GM21528 (cell line): ENCODE measurements at regions not wholly inside any gene's neighbourhood (a gene's known extent, or its start where the extent isn't known, plus 50 kb on each side); places are given as distances from the start of the nearest gene placed in this dataset.

Experiments used
- ATAC-seq: cut with Tn5 transposase; IDR thresholded peaks from one replicate; pipeline ENCODE4 v1.9.1; 2021; ENCODE audit warnings: mild to moderate bottlenecking, moderate library complexity; ENCODE audit not compliant: unreplicated experiment, low FRiP score

DNA sequence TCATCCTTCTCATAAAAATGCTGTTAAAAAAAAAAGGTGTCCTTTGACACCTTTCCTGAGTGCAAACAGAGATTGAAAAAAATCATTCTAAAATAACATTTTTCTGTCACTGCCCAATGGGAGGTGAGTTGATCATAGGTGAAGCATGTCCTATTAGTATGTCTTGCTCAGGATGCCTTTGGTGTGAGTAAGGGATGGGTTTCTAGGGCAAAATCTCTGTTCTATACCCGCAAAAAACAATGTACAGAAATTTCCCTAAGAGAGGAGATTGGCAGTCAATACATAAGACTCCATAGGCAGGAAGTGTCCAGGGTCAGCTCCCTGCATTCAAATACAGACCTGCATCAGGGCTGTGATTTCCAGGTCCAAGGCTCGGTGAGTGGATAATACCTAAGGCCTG is 195.2 kb downstream of the DAD1 start:
- ATAC-seq, result no peak

DNA sequence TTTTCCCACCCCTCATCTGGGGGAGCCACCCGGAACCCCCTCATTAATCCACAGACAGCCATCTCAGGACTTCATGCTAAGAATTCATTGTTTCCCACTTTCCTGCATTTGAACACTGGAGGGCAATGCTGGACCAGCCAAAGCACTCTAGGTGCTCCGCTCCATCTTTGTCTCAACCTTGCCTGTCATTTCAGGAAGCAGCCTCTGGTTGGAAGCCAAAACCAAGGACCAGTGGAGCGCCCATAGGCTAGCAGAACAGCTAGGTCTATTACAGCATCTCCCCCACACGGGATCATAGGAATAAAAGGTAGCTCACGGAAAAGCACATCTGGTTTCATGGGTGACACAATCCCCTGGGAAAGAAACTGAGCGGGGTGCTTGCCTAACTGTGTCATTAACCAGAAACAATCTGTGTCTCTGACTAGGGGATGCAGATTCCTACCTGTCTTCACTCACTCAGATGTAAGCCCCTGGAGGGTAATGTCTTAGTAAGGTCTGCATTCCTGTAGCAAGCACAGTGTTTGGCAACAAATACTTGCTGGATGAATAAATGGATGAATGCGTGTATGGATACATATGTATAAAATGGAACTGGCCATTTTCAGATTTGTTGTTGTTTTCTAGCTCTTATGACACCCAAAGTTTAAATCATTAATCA is 197.0 kb downstream of the DAD1 start:
- no peak for ATAC-seq

DNA sequence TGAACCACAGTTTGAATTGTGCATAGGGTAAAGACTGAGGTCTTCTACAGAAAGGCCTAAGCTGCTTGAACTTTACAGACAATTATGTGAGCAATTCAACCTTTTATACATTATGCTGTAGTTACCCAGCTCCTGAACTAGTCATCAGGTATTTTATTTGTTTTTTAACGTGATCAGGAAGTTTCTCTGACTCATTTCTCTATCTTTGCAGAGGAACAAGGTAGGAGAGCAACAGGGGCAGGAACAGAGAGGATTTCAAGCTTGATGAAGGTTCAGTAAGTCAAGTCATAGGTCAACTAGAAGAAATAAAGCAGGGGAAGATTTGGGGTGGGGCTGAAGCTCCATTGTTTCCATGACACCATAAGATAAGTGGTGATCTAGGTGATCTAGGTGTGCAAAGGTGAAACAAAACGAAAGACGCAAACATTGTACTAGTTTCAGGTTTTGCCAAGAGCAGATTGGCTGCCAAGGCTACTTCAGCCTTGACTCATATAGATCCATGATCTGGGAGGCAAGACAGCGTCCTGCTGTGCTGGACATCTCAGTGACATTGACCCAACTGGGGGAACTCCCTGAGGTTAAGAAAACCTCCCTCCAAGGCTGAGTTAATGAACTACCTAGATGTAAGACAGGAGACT is 198.1 kb downstream of the DAD1 start:
- no peak for ATAC-seq

DNA sequence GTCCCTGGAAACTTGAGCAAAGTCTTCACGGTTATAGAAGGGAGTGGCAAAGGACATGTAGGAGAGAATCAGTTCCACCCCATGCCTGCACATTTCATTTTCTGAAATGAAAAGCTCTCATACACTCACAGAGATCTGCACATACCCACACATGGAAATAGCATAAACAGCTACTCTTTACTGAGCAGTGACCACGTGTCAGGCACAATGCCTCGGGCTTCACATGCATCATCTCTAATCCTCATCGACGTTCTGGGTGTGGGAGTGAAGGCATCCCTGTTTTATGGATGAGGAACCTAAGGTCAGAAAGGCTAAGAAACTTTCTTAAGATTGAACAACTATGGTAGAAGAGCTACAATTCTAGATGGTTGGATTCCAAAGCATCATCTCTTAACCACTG is 198.8 kb downstream of the DAD1 start:
- ATAC-seq, result no peak

DNA sequence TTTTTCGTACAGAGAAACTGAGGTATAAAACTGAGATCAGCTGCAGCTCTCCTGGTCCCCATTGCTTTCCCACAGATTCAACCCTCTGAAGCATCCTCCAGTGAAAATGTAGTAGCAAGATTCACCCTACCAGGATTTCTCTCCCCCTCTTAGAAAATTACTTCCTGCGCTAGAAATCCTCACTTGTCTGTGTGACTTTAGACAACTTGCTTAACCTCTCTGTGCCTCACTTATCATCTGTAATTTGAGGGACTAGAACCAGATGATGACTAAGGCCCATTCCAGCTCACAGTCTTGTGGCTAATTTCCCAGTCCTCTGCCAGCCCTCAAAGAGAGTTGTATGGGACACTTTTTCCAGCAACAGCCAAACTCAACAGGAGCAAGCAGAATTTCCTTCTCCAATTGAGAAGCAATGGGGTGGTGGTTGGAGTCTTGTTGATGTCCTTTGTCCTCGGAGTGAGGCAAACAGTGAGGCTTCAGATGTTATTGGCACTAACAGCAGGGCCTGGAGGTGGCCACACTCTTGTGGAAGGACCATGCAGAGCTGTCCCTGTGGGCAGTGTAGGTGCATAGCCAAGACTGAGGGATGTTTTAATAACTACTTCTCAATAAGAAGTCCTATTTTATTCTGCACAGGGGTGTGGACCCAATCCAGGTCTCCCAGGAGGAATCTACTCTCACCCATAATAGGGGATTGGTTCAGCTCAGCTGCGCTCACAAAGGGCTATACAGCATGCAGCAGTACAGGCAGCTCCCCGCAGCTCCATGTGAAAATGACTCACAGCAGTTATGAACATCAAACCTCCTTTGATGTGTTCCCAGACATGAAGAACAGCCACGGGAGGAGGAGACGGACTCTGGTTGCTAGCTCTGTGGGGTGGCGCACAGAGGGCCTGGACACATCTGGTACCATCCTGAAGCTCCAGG is 200.1 kb downstream of the DAD1 start:
- no peak for ATAC-seq

DNA sequence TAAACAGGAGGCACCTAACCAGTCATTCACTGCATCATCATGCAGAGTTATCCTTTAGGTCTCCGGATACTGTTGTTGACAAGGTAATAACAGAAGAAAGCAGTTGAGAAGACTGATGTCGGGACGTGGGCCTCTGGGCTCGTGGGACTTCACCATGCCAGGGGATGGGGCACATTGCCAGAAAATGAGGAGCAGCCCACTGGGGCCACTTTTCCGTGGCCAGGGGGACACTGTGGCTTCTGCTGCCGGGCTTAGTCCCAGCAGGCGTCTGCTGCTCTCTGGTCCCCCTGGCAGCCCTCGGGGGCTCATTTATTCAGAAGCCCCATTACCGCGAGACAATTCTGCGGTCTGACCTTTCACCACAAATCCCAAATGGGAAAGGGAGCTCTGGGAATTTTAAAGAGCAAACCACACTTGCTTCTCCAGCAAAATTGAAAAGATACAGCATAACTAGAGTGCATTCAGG is 201.2 kb downstream of the DAD1 start:
- ATAC-seq, result no peak

DNA sequence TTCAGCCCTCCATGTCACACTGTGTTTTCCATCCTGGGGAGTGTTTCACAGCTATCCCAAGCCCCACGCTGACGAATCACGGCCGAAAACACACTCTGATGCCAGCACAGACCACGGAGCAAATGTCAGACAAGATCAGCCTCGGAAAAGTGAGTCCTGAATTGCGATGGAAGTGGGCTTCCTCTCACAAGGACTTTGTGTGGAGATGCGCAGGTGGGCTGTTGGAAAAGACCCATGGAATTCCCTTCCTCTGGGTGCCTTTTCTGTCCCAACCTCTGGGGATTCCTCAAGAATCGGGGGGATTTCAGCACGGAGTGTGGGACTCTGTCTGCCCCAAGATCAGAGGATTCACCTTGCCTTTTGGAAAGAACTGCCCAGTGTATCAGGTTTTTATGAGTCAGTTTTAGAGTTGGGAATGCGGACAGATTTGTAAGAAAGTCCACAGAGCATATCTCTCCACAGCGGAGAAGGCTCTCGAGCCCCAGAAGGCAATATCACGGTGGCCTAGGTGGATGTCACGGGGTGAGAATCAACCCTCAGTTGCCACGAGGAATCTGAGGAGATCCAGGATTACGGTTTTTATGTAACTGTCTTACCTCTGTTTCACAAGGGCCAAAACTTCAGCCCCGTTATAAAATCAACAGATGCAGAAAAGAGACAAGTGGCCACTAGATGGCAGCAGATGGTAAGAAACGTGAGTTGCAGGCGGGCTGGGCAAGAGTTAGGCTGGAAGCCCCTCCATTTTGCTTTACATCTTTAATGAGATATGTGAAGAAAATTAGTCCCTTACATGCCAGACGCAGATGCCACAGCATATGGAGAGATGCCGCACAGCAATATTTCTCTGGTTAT is 201.9 kb downstream of the DAD1 start:
- ATAC-seq, result no peak

DNA sequence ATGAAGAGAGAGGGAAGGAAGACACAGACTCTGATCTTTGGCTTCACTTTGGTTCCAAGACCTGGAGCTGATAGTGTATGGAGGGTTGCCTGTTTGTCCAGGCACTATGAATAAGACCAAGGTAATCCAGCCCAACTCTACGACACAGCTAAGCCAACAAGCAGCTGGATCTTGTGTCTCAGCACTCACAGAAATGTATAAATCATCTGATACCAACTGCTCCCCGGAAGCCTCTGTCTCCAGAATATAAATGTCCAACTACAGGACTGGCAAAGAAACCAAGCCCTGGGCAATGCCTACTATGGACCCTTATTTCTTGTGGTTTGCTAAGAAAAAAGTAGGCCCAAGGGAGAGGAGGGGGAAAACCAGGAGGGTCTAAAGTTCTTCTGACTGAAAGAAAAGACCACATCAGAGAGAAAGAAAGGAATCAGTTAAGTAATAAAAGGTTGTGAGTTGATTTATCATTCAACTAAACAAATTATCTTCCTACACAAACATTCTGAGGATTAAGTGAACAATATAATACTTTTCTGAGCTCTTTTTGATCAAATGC is 204.0 kb downstream of the DAD1 start:
- no peak for ATAC-seq

DNA sequence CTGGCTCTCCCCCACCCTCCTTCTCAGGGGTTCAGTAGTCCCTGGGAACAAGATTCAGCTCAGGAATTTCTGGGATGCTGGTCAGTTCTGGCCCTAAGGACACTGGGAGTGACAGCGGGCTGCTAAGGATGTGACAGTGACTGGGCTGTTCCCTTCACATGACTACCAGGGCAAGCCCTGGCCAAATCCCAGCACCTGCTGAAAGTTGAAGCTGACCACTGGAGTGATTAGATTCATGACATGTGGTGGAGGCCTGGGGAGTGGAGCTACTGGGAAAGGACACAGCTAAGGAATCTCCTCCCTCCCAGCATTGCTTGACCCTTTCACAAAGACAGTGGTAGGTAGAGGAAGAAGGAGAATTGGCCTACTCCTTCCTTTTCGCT is 204.9 kb downstream of the DAD1 start:
- no peak for ATAC-seq

DNA sequence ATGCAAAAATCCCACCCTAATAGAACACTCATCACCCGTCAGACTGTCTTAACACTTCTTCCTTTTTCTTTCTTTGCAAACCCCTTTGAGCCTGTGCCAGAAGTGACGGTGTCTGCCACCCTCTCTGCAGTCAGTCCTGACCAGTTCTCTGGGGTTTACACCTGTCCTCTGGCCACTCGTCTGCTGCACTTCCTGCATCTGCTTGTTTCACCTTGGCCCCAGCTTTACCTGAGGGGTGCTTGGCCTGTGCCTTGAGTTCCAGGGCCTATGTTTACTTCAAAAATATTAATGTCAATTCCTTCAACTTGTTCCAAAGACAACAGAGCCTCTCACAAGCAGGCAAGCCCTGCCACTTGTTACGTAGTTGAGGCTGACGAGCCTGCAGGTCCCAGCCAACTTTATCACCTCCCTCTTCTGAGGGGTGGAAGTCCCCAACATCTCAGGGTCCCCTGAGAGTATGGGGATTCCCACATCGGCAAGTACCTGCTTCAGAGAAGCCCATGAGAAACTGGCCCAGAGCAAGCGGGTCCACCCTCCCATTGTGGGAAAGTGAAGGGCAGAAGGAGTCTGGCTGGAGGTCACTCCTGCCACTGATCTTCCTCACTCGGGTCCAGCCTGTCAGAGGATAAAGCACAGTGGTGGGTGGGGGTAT is 205.4 kb downstream of the DAD1 start:
- ATAC-seq, result peak; percentile 46

DNA sequence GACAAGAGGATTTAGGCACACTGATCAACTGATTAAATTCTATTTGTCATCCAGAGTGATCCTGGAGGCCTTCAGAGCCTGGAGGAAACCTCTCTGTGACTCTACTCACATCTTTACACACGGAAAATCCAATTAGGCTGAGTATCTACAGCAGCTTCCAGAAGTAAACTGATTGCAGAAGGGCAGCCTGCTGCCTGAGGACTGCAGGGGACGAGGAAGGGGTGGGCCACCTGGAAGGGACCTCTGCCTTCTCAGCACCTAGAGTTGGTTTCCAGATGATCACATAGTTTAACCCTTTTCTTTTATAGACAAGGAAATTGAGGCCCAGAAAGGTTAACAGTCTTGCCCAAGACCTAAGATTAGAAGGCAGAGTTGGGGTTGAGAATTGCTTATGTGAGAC is 206.1 kb downstream of the DAD1 start:
- ATAC-seq, result no peak

DNA sequence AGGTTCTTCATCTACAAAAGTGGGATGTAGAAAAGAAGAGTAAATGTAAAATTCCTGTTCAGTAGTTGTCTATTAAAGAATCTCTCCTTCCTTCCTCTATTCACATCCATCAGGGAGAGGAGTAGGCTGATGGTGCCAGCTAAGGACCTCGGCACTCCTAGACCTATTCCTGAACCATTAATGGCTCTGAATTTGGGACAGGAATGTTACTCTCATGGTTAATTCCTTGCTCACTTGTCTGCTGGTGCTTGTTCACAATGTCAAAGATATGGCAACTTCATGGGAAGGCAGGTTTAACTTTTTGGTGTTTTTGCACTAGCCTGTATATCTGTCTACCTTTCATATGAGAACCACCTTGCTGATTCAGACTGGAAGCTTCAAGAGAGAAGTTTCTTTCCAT is 206.6 kb downstream of the DAD1 start:
- no peak for ATAC-seq

DNA sequence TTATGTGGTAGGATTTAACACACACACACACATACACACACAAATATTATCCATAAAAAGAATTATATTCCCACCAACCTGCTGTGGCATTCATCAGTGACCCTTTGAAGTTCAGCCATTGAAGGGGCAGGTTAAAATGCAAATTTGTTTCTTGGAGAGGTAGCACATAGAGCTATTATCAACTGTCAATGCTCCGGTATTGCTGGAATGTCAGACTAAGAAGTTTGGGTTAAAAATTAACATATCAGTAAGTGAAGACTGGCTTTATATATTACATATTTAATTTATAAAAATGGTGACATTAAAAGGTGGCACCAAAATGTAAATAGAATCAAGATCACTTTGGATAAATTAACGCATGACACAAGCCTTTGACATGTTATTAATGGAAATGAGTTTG is 207.3 kb downstream of the DAD1 start:
- ATAC-seq, result no peak

DNA sequence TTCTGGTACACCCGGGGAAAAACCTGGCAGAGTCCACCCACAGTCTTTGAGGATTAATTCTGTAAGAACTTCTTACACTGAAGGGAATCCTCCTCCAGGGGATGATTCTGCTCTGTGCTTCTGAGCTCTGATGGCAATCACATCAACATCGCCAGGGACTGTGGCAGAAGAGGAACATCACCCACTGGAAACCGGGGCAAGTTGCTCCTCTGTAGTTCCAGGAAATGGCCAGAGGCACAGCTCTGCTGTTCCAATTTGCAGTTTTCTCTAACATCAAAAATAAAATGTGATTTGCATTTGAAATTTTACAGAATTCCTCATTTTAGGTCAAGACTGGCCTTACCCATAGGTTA is 207.6 kb downstream of the DAD1 start:
- no peak for ATAC-seq

DNA sequence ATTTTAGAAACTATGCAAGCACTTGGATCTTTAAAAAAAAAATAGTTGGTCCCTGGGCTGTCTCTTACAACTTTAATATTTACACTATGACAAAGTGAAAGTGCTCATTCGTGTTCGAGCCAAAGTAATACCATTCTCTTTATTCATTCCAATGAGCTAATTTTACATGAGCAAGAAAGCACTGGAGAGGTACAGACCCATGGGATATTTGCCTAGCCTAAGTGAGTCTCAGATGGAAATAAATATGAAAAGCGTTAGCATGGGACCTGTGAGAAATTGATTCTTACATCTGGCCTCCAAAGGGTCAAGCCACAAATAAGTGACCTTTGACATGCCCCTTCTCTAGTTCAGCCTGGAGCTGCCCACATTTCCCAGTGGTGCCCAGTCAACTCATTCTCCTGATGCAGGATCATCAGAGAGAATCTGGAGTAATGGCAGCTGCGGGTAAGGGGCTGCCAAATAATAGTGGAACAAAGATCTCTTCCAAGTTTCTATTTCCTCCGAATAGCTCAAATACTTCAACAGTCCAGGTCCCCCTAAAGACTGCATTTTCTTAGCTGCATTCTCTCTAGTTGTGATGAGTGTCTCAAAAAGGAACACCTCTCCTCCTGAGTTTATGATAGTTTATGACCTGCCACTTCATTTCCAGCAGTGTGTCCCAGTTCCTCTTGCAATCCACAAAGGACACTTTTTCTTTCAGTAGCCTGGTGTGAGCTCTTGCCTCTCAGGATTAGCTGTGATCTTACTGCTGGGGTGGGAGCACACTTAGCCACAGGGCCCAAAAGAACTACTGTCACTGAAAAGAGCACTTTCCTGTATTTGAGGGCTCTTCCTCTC is 208.2 kb downstream of the DAD1 start:
- no peak for ATAC-seq

DNA sequence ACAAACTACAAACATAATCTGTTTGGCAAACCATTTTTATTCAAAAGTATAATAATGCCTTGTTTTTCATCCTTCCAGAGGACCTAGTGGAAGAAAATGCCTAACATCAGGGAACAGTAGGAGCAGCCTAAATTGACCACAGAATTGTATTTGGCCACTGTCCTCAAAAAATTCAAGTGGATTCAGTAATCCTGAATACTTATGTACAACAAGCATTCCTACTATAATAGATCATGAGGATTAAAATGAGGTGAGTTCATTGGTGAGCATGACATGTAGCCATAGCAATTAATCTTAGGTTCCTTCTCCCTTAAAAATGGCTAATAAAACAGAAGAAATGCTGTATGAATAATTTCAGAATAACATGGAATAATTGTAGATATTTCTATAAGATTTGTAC is 209.3 kb downstream of the DAD1 start:
- no peak for ATAC-seq

DNA sequence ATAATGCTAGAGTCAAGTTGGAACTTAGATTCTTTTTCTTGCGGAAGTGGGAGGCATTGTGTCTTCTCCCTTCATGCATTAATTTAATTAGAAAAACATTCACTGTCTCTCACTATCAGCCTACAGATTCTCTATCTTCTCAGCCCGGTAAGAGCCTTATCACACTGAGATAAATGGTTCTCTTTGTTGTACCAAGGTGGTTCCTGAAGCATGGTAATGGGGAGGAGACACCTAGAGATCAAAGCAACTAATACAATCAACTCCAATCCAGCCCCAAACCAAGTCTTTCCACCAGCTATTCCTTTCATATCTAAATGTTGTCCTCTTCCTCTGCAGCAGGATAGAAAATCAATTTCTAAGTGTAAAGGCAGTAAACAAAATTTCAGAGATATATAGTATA is 210.8 kb downstream of the DAD1 start:
- no peak for ATAC-seq

DNA sequence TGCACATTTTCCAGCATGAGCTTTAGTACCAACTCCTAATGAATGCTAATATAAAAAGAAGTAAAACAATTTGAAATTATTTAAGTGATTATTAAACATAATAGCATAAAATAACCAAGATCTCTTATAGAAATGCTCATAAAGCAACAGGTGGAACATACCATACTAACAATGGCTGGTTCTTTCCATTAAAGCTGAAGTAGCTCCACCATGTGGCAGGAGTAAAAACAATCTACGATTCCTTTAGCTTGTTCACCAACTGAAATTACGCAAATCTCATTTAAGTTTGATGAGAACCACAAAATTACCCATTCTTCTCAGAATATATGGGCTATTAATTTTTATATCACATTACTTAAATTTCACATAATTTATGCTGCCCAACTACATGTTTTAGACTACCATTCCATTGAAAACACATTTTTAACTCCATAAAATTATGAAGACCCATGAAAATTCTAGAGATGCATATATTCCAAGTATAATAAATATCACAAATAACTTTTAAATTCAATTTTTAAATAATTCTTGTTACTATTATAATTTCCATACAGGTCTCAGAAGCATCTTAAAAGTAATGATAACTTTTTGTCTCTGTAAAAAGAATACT is 213.6 kb downstream of the DAD1 start:
- no peak for ATAC-seq
